Brain microvascular endothelial cell (primary cell): ENCODE measurements at regions not wholly inside any gene's neighbourhood (a gene's known extent, or its start where the extent isn't known, plus 50 kb on each side); places are given as distances from the start of the nearest gene placed in this dataset.

ENCODE experiments used
- DNase-seq: peaks from one replicate; pipeline ENCODE4 v3.0.0-alpha.2; 2020
- H3K27ac ChIP-seq: fragments of 250-450 bp; sonication (Bioruptor Pico); 2 replicates; pipeline ENCODE4 v1.5.1; 2020; ENCODE audit warnings: mild to moderate bottlenecking, moderate library complexity
- H3K27me3 ChIP-seq: fragments of 250-450 bp; sonication (Bioruptor Pico); replicated peaks from 2 replicates; pipeline ENCODE4 v1.5.1; 2020; ENCODE audit warnings: mild to moderate bottlenecking
- H3K36me3 ChIP-seq: fragments of 250-450 bp; sonication (Bioruptor Pico); replicated peaks from 2 replicates; pipeline ENCODE4 v1.5.1; 2020; ENCODE audit warnings: mild to moderate bottlenecking
- H3K4me3 ChIP-seq: 2 replicates; pipeline ENCODE4 v1.5.1; 2011; ENCODE audit warnings: low read depth, mild to moderate bottlenecking, control low read depth, low read length, moderate library complexity
- in situ Hi-C: cut with HindIII; loops from 2 replicates; pipeline ENCODE4 v1.10.0; 2017; ENCODE audit warnings: low sequenced_read_pairs, low pct_ligation_motif_present
- TF ChIP-seq, protein P1 (sequence below): IDR thresholded peaks from 2 replicates; pipeline ENCODE4 v1.5.1; 2011; ENCODE audit warnings: low read depth, mild to moderate bottlenecking, moderate library complexity, low read length, control low read depth, inconsistent platforms; ENCODE audit errors: missing control alignments

DNA sequence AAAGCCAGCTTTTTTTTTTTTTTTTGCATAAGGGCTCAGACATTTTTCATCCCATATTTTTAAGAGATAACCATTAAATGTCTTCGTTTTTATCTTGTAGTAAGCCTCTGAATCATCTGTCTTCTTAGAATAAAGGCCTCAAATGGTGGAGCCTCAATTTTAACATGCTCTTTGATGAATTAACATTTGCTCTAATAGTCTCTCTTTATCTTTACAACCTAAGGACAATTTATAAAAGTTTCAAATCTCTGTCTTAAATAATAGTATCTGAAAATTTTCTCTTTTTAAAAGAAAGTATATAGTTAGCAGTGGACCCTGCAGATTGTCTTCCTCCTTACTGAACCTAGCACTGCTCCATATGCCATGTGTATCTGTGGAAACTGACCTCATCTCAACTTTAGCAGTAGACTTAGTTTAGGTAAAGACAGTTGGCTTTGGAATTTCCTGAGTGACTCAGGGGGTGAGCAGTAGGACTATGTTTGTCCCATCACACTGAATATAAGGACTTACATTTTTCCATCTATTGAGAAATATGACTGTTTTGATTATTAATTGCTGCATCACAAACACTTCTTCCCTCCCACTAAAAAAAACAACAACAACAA, 1658.0 kb downstream of the STIM2 start:
- Histone ChIP-seq H3K27ac (no peak overlapping the region), H3K4me3 (no peak overlapping the region), H3K27me3 (no peaks in the 10 kb centered on the region), H3K36me3 (no peaks in the 10 kb centered on the region)
- in situ Hi-C loops = no loop called here
- TF ChIP-seq, protein P1, sequence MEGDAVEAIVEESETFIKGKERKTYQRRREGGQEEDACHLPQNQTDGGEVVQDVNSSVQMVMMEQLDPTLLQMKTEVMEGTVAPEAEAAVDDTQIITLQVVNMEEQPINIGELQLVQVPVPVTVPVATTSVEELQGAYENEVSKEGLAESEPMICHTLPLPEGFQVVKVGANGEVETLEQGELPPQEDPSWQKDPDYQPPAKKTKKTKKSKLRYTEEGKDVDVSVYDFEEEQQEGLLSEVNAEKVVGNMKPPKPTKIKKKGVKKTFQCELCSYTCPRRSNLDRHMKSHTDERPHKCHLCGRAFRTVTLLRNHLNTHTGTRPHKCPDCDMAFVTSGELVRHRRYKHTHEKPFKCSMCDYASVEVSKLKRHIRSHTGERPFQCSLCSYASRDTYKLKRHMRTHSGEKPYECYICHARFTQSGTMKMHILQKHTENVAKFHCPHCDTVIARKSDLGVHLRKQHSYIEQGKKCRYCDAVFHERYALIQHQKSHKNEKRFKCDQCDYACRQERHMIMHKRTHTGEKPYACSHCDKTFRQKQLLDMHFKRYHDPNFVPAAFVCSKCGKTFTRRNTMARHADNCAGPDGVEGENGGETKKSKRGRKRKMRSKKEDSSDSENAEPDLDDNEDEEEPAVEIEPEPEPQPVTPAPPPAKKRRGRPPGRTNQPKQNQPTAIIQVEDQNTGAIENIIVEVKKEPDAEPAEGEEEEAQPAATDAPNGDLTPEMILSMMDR = no peak
- DNase-seq = peak; percentile 37

DNA sequence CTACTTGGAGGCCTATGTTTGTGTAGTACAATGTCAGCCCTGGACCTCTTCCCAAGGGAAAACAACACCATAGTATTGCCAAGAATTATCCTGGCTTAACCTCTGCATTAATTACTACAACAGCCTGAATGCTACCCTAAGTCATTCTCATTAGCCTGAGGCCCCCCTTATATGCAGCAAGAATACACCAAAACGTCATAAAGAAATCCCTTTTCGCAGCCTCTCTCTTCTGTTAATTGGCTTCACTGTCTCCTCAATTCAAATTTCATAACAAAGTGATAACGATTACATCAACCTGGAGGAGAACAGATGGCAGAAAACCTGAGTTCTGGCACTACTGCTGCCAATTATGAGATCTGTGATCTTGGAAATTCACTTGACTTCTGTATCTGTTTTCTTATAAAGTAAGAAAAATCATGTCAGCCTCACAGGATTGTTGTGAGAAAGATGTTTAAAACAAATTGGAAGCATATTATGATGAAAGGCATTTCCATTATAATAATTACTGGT, 1663.1 kb downstream of the STIM2 start:
- in situ Hi-C loops = no loop called here
- TF ChIP-seq, protein P1 = no peak
- no peak overlapping the region for H3K27ac ChIP-seq

DNA sequence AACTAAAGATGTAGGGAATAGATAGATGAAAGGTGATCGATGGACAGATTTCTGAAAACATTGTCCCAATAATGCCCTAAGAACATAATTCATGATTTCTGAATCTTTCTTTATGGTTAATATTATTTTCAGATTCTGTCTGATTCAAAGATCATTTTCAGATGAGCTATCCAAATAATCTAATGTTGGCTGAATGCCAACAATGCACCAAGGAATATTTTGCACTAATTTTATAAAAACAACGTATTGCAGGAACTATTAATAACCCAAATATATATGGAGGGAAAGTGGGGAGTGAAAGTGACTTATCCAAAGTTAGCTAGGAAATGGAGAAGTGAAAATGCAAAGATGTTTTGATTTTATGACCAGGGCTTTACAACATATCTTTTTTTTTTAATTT, 1675.5 kb downstream of the STIM2 start:
- H3K4me3 ChIP-seq = no peak overlapping the region
- in situ Hi-C loops = no loop called here

More for the DNA sequence above, 1663.1 kb downstream of the STIM2 start:
- Histone ChIP-seq H3K36me3 (no peaks in the 10 kb centered on the region), H3K27me3 (no peaks in the 10 kb centered on the region), H3K4me3 (no peak overlapping the region)
- no peak for DNase-seq

DNA sequence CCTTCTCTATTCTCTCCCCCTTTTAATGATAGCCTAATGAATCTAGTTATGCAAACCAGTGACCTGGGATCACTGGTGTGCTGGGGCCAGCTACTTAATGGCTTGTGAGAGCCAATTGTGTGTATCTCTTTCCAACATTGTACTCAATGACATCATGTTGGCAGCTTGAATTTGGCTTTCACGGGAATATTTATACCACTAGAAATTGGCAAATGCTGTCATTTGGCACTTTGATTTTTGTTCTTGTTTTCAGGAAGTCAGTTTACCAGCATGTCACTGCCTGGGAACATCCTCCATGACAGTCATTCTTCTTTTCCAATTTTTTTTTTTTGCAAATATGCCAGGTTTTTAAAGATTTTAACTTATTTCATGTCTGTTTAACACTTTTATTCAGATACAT, 1685.3 kb downstream of the STIM2 start:
- DNase-seq = no peak
- Histone ChIP-seq H3K4me3 (no peak overlapping the region), H3K27ac (no peak overlapping the region), H3K27me3 (no peaks in the 10 kb centered on the region), H3K36me3 (no peaks in the 10 kb centered on the region)
- TF ChIP-seq, protein P1 = no peak
- in situ Hi-C loops = no loop called here

More for the DNA sequence above, 1675.5 kb downstream of the STIM2 start:
- H3K27ac ChIP-seq = no peak overlapping the region
- TF ChIP-seq, protein P1 = no peak
- no peaks in the 10 kb centered on the region for H3K36me3 ChIP-seq
- DNase-seq = no peak
- no peaks in the 10 kb centered on the region for H3K27me3 ChIP-seq

DNA sequence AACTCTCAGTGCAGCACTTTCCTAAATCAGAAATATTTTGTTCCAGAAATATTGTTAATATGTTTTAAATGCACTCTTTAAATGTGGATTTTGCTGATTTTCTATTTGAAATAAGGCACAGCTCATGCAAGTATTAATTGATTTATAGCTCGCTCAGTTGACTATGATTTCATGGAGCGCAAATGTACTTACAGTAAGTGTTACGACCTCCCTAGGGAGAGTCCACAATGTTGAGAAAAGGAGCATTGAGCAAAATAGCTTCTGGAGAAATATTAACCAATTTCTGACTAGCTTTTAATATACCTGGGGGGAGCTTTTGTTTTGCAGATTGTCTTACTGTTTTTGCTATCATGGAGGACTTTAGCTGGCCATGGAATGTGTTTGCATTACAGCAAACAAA, 1687.5 kb downstream of the STIM2 start:
- TF ChIP-seq, protein P1 = no peak
- no peak for DNase-seq
- Histone ChIP-seq H3K27me3 (no peaks in the 10 kb centered on the region), H3K4me3 (no peak overlapping the region), H3K27ac (no peak overlapping the region), H3K36me3 (no peaks in the 10 kb centered on the region)
- in situ Hi-C loops = no loop called here

DNA sequence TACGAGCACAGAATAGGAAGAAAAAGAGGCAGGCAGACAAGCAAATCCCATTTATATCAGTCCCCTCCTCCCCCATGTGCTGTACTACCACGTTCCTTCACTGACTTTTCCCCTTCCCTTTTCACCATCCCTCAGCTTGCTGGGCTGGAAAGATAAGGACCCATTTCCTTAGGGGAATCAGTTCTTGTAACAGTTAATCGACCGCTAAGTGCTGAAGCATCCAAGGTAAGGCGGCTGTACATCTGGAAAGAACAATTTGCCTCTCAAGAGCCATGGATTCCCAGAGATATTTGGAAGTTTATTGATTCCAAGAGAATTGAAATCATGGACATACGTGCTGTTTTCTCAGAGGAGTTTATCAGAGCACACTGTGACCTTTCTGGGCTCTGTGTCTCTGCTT, 1688.0 kb downstream of the STIM2 start:
- no peak overlapping the region for H3K27ac ChIP-seq
- H3K27me3 ChIP-seq = no peaks in the 10 kb centered on the region
- TF ChIP-seq, protein P1 = no peak
- H3K4me3 ChIP-seq = no peak overlapping the region
- DNase-seq = no peak
- in situ Hi-C loops = no loop called here
- H3K36me3 ChIP-seq = no peaks in the 10 kb centered on the region
